AG04450 (cell line): ENCODE measurements at regions not wholly inside any gene's neighbourhood (a gene's known extent, or its start where the extent isn't known, plus 50 kb on each side); places are given as distances from the start of the nearest gene placed in this dataset.

ENCODE experiments used
- CTCF ChIA-PET: fragments of 300-600, 350-600 bp; formaldehyde crosslinking; extraction: SDS; loops from one replicate; lab custom pipeline; 2022; ENCODE audit warnings: antibody characterized with exemption, inconsistent platforms; lab: Charles Lee
- POLR2A ChIA-PET: fragments of 350-600 bp; formaldehyde crosslinking; extraction: SDS; loops from one replicate; lab custom pipeline; 2021; ENCODE audit warnings: antibody characterized with exemption, inconsistent platforms; lab: Yijun Ruan, JAX
- DNase-seq: peaks from one replicate; pipeline ENCODE4 v3.0.0-alpha.2; 2011; ENCODE audit warnings: low read depth, low spot score
- H3K27ac ChIP-seq: one replicate; pipeline ENCODE4 v1.5.1; 2012; ENCODE audit warnings: low read depth, low read length, control low read depth
- H3K27me3 ChIP-seq: one replicate; pipeline ENCODE4 v1.6.0; 2012; ENCODE audit warnings: low read length; ENCODE audit not compliant: control insufficient read depth, insufficient read depth
- H3K4me3 ChIP-seq: 2 replicates; pipeline ENCODE4 v1.5.1; 2011; ENCODE audit warnings: mild to moderate bottlenecking, low read depth, low read length, control low read depth
- H3K9me3 ChIP-seq: 2 replicates; pipeline ENCODE4 v1.5.1; 2012; ENCODE audit warnings: low read length; ENCODE audit not compliant: control insufficient read depth, insufficient read depth
- CTCF ChIP-seq: IDR thresholded peaks from 2 replicates; pipeline ENCODE4 v1.5.1; 2011; ENCODE audit warnings: low read depth, low read length, control low read depth, inconsistent platforms

DNA sequence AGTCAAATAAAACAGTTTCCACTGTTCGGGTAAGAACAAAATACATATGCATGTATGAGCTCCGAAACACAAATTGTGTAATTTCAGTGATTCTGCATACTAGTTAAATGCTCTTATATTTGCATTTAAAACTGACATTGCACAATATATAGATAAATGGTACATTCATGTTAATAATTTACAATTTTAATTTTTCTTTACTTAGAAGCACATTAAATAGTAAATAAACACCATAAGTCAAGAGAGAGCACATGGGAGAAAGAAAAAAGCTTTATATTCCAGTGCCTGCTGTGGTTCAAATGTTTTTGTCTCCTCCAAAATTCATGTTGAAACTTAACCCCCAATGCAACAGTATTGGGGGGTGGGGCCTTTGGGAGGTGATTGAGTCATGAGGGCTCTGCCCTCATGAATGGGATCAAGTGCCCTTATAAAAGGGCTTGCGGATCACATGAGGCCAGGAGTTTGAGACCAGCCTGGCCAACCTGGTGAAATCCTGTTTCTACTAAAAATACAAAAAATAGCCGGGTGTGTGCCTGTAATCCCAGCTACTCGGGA, 322.9 kb downstream of the BCOR start:
- ChIA-PET CTCF (no interaction called here), POLR2A (no interaction called here)
- H3K27me3 ChIP-seq, result no peaks in the 10 kb centered on the region
- H3K9me3 ChIP-seq, result no peaks in the 10 kb centered on the region
- no peak for TF ChIP-seq CTCF
- DNase-seq, result no peak
- H3K4me3 ChIP-seq, result no peak overlapping the region
- no peak overlapping the region for H3K27ac ChIP-seq

GRCh38 chrX:39777623-39778025, 320.1 kb downstream of the BCOR start:
- no peak for DNase-seq
- H3K4me3 ChIP-seq, result no peak overlapping the region
- POLR2A ChIA-PET, result no interaction called here
- no peak for TF ChIP-seq CTCF
- no peak overlapping the region for H3K27ac ChIP-seq
- H3K9me3 ChIP-seq, result no peaks in the 10 kb centered on the region
- CTCF ChIA-PET, result no interaction called here
- H3K27me3 ChIP-seq, result no peaks in the 10 kb centered on the region

DNA sequence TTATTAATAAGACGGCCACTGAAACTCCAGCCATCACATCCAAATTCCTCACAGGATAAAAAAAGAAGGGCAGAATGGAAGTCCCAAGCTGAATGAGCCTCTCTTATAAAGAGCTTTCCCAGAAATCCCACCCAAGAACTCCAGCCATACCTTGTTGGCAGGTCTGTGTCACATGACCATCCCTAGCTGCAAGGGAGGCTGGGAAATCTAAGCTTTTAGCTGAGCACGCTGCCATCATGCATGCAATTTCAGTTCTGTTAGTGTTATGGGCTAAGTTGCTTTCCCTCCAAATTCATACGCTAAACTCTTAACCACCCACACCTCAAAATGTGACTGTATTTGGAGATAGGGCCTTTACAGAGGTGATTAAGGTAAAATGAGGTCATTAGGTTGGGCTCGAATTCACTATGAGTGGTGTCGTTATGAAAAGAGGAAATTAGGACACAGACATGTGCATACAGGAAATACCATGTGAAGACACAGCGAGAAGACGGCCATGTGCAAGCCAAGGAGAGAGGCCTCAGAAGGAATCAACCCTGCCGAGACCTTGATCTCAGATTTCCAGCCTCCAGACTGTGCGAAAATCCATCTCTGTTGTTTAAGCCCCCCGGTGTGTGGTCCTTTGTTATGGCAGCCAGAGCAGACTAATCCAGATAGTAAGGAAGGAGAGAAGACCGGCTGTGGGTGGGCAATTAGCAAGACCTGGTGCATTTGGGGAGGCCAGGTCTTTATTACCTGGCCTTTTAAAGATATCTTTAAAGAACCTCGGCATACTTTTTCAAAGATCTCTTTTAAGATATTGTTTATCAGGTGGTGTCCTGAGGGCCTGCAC, 317.6 kb downstream of the BCOR start:
- H3K4me3 ChIP-seq, result no peak overlapping the region
- H3K9me3 ChIP-seq, result no peaks in the 10 kb centered on the region
- ChIA-PET CTCF (no interaction called here), POLR2A (no interaction called here)
- no peak for TF ChIP-seq CTCF
- no peak overlapping the region for H3K27ac ChIP-seq
- DNase-seq, result no peak
- H3K27me3 ChIP-seq, result no peaks in the 10 kb centered on the region

GRCh38 chrX:39782276-39782675, 315.5 kb downstream of the BCOR start:
- H3K9me3 ChIP-seq, result no peaks in the 10 kb centered on the region
- POLR2A ChIA-PET, result no interaction called here
- CTCF ChIA-PET, result no interaction called here
- no peak for DNase-seq
- H3K4me3 ChIP-seq, result no peak overlapping the region
- TF ChIP-seq CTCF, result no peak
- H3K27me3 ChIP-seq, result no peaks in the 10 kb centered on the region
- H3K27ac ChIP-seq, result no peak overlapping the region

GRCh38 chrX:39787999-39788398, 309.8 kb downstream of the BCOR start:
- Histone ChIP-seq H3K9me3 (no peaks in the 10 kb centered on the region), H3K27ac (no peak overlapping the region), H3K4me3 (no peak overlapping the region), H3K27me3 (no peaks in the 10 kb centered on the region)
- TF ChIP-seq CTCF, result no peak
- ChIA-PET POLR2A (no interaction called here), CTCF (no interaction called here)
- DNase-seq, result no peak
